ENCODE measurements at regions not wholly inside any gene's neighbourhood (a gene's known extent, or its start where the extent isn't known, plus 50 kb on each side); places are given as distances from the start of the nearest gene placed in this dataset.

GRCh38 chr2:31748041-31748440 is 167.3 kb upstream of the SRD5A2 start:
- Mint-ChIP-seq H3K36me3 (ENCODE audit: low read depth, unreplicated experiment) (peaks cover 5% of the 10 kb centered on the region), H3K4me3 (ENCODE audit: unreplicated experiment) (no peak overlapping the region), H3K9me3 (ENCODE audit: unreplicated experiment) (peaks cover 8% of the 10 kb centered on the region), H3K4me1 (ENCODE audit: unreplicated experiment) (no peaks in the 10 kb centered on the region), H3K27me3 (ENCODE audit: unreplicated experiment) (peaks cover 3% of the 10 kb centered on the region), H3K27ac (ENCODE audit: unreplicated experiment) (no peak overlapping the region)
- TF ChIP-seq, protein P1, sequence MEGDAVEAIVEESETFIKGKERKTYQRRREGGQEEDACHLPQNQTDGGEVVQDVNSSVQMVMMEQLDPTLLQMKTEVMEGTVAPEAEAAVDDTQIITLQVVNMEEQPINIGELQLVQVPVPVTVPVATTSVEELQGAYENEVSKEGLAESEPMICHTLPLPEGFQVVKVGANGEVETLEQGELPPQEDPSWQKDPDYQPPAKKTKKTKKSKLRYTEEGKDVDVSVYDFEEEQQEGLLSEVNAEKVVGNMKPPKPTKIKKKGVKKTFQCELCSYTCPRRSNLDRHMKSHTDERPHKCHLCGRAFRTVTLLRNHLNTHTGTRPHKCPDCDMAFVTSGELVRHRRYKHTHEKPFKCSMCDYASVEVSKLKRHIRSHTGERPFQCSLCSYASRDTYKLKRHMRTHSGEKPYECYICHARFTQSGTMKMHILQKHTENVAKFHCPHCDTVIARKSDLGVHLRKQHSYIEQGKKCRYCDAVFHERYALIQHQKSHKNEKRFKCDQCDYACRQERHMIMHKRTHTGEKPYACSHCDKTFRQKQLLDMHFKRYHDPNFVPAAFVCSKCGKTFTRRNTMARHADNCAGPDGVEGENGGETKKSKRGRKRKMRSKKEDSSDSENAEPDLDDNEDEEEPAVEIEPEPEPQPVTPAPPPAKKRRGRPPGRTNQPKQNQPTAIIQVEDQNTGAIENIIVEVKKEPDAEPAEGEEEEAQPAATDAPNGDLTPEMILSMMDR (IDR thresholded peaks at IDR 0.05; ENCODE audit: unreplicated experiment), result no peak
- no peak for DNase-seq (ENCODE audit: low spot score)

- Mint-ChIP-seq H3K4me3 (ENCODE audit: unreplicated experiment) (no peak overlapping the region), H3K27me3 (ENCODE audit: unreplicated experiment) (no peaks in the 10 kb centered on the region), H3K27ac (ENCODE audit: unreplicated experiment) (no peak overlapping the region), H3K9me3 (ENCODE audit: unreplicated experiment) (no peaks in the 10 kb centered on the region), H3K36me3 (ENCODE audit: low read depth, unreplicated experiment) (no peaks in the 10 kb centered on the region), H3K4me1 (ENCODE audit: unreplicated experiment) (peaks cover 2% of the 10 kb centered on the region)
- TF ChIP-seq, protein P1 (IDR thresholded peaks at IDR 0.05; ENCODE audit: unreplicated experiment), result no peak
- DNase-seq (ENCODE audit: low spot score), result no peak
Observed at GRCh38 chr2:31739161-31739560, 158.4 kb upstream of the SRD5A2 start.

GRCh38 chr2:31736695-31737454 is 156.1 kb upstream of the SRD5A2 start:
- Mint-ChIP-seq H3K4me1 (ENCODE audit: unreplicated experiment) (peaks cover 2% of the 10 kb centered on the region), H3K4me3 (ENCODE audit: unreplicated experiment) (no peak overlapping the region), H3K9me3 (ENCODE audit: unreplicated experiment) (no peaks in the 10 kb centered on the region), H3K27ac (ENCODE audit: unreplicated experiment) (no peak overlapping the region), H3K27me3 (ENCODE audit: unreplicated experiment) (no peaks in the 10 kb centered on the region), H3K36me3 (ENCODE audit: low read depth, unreplicated experiment) (no peaks in the 10 kb centered on the region)
- TF ChIP-seq, protein P1 (IDR thresholded peaks at IDR 0.05; ENCODE audit: unreplicated experiment), result no peak
- DNase-seq (ENCODE audit: low spot score), result no peak

- DNase-seq (ENCODE audit: low spot score), result no peak
- no peaks in the 10 kb centered on the region for H3K27me3 Mint-ChIP-seq (ENCODE audit: unreplicated experiment)
- no peak overlapping the region for H3K27ac Mint-ChIP-seq (ENCODE audit: unreplicated experiment)
- no peaks in the 10 kb centered on the region for H3K36me3 Mint-ChIP-seq (ENCODE audit: low read depth, unreplicated experiment)
- H3K9me3 Mint-ChIP-seq (ENCODE audit: unreplicated experiment), result no peaks in the 10 kb centered on the region
- no peak overlapping the region for H3K4me3 Mint-ChIP-seq (ENCODE audit: unreplicated experiment)
- TF ChIP-seq, protein P1 (IDR thresholded peaks at IDR 0.05; ENCODE audit: unreplicated experiment), result no peak
- H3K4me1 Mint-ChIP-seq (ENCODE audit: unreplicated experiment), result peaks cover 2% of the 10 kb centered on the region
Observed at GRCh38 chr2:31735716-31736115, 155.0 kb upstream of the SRD5A2 start.

DNA sequence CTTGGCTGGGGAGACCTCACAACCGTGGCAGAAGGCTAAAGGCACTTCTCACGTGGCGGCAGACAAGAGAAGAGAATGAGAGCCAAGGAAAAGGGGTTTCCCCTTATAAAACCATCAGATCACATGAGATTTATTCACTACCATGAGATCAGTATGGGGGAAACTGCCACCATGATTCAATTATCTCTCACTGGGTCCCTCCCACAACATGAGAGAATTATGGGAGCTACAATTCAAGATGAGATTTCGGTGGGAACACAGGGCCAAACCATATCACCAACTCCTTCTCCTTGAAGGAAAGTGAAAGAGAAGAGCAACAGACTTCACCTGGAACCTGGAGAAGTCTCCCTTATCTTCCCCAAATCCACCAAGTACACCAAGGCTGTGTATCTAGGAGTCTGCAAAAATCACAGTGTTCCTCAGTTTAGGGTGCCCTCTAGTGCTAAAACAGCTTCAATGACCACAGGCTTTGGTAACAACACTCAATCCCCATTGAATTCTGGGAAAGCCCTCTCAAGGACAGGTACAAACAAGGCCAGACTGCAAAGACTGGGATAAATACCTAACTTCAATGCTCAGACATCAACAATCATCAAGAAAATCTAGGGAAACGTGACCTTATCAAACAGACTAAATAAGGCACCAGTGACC is 148.8 kb upstream of the SRD5A2 start:
- TF ChIP-seq, protein P1 (IDR thresholded peaks at IDR 0.05; ENCODE audit: unreplicated experiment), result no peak

More for the DNA sequence above, 148.8 kb upstream of the SRD5A2 start:
- no peaks in the 10 kb centered on the region for H3K27me3 Mint-ChIP-seq (ENCODE audit: unreplicated experiment)
- no peaks in the 10 kb centered on the region for H3K9me3 Mint-ChIP-seq (ENCODE audit: unreplicated experiment)
- no peaks in the 10 kb centered on the region for H3K36me3 Mint-ChIP-seq (ENCODE audit: low read depth, unreplicated experiment)
- no peaks in the 10 kb centered on the region for H3K4me1 Mint-ChIP-seq (ENCODE audit: unreplicated experiment)
- no peak for DNase-seq (ENCODE audit: low spot score)
- H3K27ac Mint-ChIP-seq (ENCODE audit: unreplicated experiment), result no peak overlapping the region
- H3K4me3 Mint-ChIP-seq (ENCODE audit: unreplicated experiment), result no peak overlapping the region
